HG02943 (cell line): ENCODE measurements at regions not wholly inside any gene's neighbourhood (a gene's known extent, or its start where the extent isn't known, plus 50 kb on each side); places are given as distances from the start of the nearest gene placed in this dataset.
"Not testable (repeated sequence)": the region's sequence is repeated elsewhere in the genome, so short reads cannot be mapped to it uniquely, and the experiment has no call there.

Experiments
- ATAC-seq: cut with Tn5 transposase; IDR thresholded peaks from one replicate; pipeline ENCODE4 v1.9.1; 2021; ENCODE audit warnings: mild to moderate bottlenecking, low read depth, moderate library complexity; ENCODE audit not compliant: unreplicated experiment

GRCh38 chr14:29982171-29982570, 54.5 kb upstream of the PRKD1 start:
- ATAC-seq, result no peak

GRCh38 chr14:29982993-29983392, 55.3 kb upstream of the PRKD1 start:
- no peak for ATAC-seq

GRCh38 chr14:29990344-29990857, 62.8 kb upstream of the PRKD1 start:
- not testable (repeated sequence) for ATAC-seq

- no peak for ATAC-seq
Measured at GRCh38 chr14:29990993-29991392, 63.3 kb upstream of the PRKD1 start.

DNA sequence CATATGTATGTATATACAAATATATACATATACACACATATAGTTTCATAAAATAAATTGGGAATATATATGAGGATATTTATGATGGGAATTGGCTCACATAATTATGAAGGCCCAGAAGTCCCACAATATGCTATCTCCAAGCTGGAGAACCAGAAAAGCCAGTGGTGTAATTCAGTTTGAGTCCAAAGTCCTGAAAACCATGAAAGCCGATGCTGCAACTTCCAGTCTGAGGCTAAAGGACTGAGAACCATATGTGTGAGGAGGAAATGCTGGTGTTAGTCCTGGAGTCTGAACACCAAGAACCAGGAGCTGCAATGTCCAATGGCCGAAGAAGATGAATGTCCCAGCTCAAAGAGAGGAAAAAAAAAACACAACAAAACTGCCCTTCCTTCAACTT, 65.5 kb upstream of the PRKD1 start:
- no peak for ATAC-seq

DNA sequence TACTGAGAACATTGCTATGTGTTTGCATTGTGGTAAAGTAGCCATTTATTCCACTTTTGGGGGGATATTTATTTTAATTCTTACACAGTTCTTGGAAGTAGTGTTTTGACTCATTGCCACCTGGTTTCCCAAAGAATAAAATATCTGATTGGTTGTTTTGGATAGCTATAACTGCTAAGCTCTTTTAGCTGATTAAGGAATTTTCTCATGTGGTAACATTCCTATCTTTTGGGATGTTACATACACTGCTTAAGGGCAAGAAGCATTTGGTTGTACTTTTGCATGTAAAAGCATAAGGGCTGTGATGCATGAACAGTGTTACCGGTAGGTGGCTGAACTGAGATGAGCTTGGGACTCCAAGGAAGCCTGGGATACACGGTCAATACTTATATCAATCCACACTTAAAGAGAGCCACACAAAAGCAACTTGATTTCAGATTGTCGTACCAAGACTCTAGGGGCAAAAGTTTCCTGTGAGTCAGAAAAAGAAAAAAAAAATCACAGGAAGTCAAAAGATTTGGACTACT, 71.4 kb upstream of the PRKD1 start:
- ATAC-seq, result no peak

GRCh38 chr14:30002859-30003258, 75.2 kb upstream of the PRKD1 start:
- no peak for ATAC-seq

DNA sequence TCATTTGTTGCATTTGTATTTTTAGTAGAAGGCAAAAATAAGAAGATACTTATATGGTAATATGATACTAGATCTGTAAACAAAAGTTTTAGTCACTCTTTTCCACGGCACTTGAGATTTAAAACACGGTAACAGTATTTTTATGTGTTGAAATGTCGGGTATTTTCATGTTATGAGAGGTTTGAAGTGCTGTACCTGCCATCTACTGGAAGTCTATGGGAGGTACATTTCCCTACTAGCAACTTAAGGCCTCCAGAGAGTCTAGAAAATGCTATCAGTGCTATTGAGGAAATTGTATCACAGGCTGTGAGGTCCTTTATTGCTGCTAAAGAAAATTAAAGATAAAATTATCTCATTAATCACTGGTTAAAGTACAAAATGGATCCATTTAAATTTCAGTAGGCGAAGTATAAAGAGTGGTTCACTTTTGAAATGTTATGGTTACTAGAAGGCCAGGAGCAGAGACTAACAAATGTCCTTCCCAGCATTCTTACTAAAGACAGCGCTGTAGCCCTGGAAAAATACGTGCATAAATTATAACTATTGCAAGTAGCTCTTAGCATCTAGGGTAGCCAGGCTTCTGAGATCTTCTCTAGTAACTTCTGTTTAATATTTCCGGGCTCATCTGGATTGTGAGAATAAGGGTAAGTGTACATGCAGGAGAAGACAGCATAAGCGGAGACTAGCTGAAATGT, 77.6 kb upstream of the PRKD1 start:
- no peak for ATAC-seq

- no peak for ATAC-seq
Measured at GRCh38 chr14:30006695-30007094, 79.0 kb upstream of the PRKD1 start.

DNA sequence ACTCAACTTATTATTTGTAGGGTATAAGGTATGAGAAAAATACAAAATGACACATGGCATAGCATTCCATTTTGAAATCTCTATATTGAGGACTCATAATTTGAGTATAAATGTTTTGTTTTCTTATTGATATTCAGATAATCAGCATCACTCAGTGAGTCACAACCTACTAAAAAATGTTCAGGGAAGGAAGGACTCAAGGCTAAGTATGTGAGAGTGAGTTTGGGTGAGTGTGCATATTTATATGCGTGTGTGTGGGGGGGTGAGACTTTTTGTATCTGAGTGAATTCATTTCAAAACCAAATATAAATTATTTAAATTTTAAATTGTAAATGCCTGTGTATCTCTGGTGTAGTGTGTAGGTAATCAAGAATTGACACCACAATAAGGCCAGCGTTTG, 87.8 kb upstream of the PRKD1 start:
- no peak for ATAC-seq

DNA sequence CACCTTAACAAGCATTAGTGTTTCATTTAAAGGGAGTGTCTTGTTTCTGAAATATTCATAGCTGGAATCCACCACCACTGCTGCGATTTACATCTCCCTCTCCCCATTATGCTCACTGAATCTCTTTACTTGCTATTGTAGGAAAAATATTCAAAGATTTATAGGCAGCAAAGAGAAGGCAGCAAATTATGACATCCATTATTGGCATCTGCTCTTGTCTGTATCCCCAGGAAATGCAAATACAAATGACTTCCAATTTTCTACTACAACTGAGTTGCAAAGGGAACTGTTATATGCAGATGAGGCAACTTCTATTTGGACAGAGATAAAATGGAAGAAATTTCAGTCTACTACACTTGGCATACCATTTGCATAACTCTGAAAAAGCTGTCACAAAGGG, 88.4 kb upstream of the PRKD1 start:
- no peak for ATAC-seq

GRCh38 chr14:30017370-30017993, 89.8 kb upstream of the PRKD1 start:
- no peak for ATAC-seq

GRCh38 chr14:30020271-30020670, 92.6 kb upstream of the PRKD1 start:
- ATAC-seq, result no peak

- ATAC-seq, result no peak
Measured at GRCh38 chr14:30020687-30021086, 93.0 kb upstream of the PRKD1 start.

DNA sequence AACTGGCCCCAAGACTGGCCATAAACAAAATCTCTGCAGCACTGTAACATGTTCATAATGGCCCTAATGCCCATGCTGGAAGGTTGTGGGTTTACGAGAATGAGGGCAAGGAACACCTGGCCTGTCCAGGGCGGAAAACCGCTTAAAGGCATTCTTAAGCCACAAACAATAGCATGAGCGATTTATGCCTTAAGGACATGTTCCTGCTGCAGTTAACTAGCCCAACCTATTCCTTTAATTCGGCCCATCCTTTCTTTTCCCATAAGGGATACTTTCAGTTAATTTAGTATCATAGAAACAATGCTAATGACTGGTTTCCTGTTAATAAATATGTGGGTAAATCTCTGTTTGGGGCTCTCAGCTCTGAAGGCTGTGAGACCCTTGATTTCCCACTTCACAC, 95.7 kb upstream of the PRKD1 start:
- ATAC-seq, result not testable (repeated sequence)

GRCh38 chr14:30034152-30034551, 106.5 kb upstream of the PRKD1 start:
- no peak for ATAC-seq

DNA sequence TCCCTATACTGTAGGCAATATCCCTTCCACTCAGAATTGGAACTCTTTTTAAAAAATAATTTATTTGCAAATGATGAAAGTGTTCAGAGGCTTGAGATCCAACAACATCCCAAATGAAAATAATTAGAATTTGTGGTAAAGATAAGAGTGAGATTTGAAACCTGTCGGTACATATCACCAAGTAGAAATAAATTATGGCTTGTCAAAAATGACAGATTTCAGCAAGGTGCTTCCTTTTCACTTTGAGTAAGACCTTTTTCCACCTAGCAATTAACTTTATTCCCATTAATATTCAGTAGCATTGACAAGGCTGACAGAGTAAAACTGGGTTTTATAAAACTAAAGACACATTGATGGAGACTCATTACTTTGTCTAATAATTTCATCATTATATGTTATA, 107.7 kb upstream of the PRKD1 start:
- no peak for ATAC-seq

- no peak for ATAC-seq
Measured at GRCh38 chr14:30045720-30046119, 118.1 kb upstream of the PRKD1 start.

DNA sequence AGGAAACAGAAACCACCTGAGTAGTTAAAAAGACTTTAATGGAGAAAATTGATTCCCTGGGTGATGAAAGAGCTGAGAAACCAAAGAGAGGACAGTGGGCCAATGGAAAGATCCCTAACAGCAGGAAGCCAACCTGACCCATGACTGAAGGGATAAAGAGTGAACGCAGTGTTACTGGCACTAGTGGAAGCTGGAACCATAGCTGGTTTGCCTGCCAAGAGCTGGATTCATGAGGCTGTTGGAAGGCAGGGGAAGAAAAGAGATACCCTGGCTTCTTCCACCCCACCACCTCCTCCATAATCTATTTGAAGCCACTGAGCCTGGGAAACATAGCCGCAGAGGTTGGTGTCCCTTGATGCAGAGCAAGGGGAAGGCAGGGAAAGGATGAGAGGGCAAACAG, 125.5 kb upstream of the PRKD1 start:
- ATAC-seq, result no peak

DNA sequence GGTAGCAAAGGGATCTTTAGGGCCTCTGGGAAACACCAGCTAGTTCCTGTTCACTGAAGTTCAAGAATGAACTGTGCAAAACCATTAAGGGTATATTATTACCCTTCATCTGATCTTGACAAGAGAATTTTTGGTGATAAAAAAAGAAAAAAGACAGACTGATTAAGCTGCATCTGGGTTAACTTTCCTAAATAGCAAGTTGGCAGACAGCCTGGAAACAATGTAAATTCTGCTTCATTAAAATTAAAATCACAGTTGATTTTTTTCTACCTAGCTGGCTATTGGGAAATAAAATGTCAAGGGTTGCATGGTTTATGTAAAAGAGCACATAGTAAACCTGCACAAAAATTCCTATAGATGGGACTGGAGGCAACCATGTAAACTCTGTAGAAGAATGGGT, 126.6 kb upstream of the PRKD1 start:
- ATAC-seq, result no peak

GRCh38 chr14:30058401-30058800, 130.8 kb upstream of the PRKD1 start:
- no peak for ATAC-seq

- ATAC-seq, result no peak
Measured at GRCh38 chr14:30063746-30064145, 136.1 kb upstream of the PRKD1 start.
